Head of caudate nucleus (tissue), 42 donors: ENCODE measurements at regions not wholly inside any gene's neighbourhood (a gene's known extent, or its start where the extent isn't known, plus 50 kb on each side); places are given as distances from the start of the nearest gene placed in this dataset.
"Not testable (repeated sequence)": the region's sequence is repeated elsewhere in the genome, so short reads cannot be mapped to it uniquely, and the experiment has no call there.

ENCODE experiments used
- DNase-seq, 42 donors: peaks; one replicate each; pipeline versions ENCODE4 v3.0.0 to v3.0.0-alpha.2; 2020 to 2021; ENCODE audit warnings: mixed read lengths in 7 of 42
- intact Hi-C: fragments of 100-400 bp; cut with DNase I; formaldehyde crosslinking; loops from one replicate; pipeline ENCODE4 v1.15.0; 2022

- DNase-seq, result no peak
- intact Hi-C loops, result no loop called here
Observed at GRCh38 chr3:65130782-65131181, 443.0 kb upstream of the ADAMTS9 start.

- DNase-seq, result no peak
- intact Hi-C loops, result no loop called here
Observed at GRCh38 chr3:65128346-65128745, 440.5 kb upstream of the ADAMTS9 start.

- DNase-seq, result no peak
- intact Hi-C loops, result no loop called here
Observed at GRCh38 chr3:65126527-65127410, 439.0 kb upstream of the ADAMTS9 start.

- DNase-seq, intact Hi-C loops: not testable (repeated sequence)
Observed at GRCh38 chr3:65120156-65120555, 432.4 kb upstream of the ADAMTS9 start.

- no peak for DNase-seq
- intact Hi-C loops, result no loop called here
Observed at GRCh38 chr3:65118912-65119499, 431.2 kb upstream of the ADAMTS9 start.

GRCh38 chr3:65114041-65114440 is 426.2 kb upstream of the ADAMTS9 start:
- intact Hi-C loops, result no loop called here
- no peak for DNase-seq

- intact Hi-C loops, result no loop called here
Observed at GRCh38 chr3:65112751-65113300, 425.0 kb upstream of the ADAMTS9 start.

GRCh38 chr3:65110661-65111060 is 422.9 kb upstream of the ADAMTS9 start:
- DNase-seq, result no peak
- intact Hi-C loops, result no loop called here

More at GRCh38 chr3:65112751-65113300, 425.0 kb upstream of the ADAMTS9 start:
- no peak for DNase-seq

- no peak for DNase-seq
- intact Hi-C loops, result no loop called here
Observed at GRCh38 chr3:65109966-65110500, 422.2 kb upstream of the ADAMTS9 start.

GRCh38 chr3:65107174-65107573 is 419.4 kb upstream of the ADAMTS9 start:
- DNase-seq, result peak in 5 of 42 donors; percentile 2 to 51 (median 6)
- intact Hi-C loops, result no loop called here

GRCh38 chr3:65101450-65101849 is 413.6 kb upstream of the ADAMTS9 start:
- intact Hi-C loops, result no loop called here
- no peak for DNase-seq

GRCh38 chr3:65098400-65098799 is 410.6 kb upstream of the ADAMTS9 start:
- intact Hi-C loops, result no loop called here
- DNase-seq, result no peak

- no peak for DNase-seq
- intact Hi-C loops, result no loop called here
Observed at GRCh38 chr3:65096110-65096745, 408.4 kb upstream of the ADAMTS9 start.

- DNase-seq, result no peak
- intact Hi-C loops, result no loop called here
Observed at GRCh38 chr3:65094723-65095122, 406.9 kb upstream of the ADAMTS9 start.

GRCh38 chr3:65093641-65094040 is 405.8 kb upstream of the ADAMTS9 start:
- intact Hi-C loops, result no loop called here
- no peak for DNase-seq

GRCh38 chr3:65091565-65091964 is 403.8 kb upstream of the ADAMTS9 start:
- intact Hi-C loops, result no loop called here
- no peak for DNase-seq

- intact Hi-C loops, result no loop called here
- DNase-seq, result no peak
Observed at GRCh38 chr3:65083240-65083639, 395.4 kb upstream of the ADAMTS9 start.

- intact Hi-C loops, result no loop called here
- DNase-seq, result no peak
Observed at GRCh38 chr3:65081536-65081935, 393.7 kb upstream of the ADAMTS9 start.

GRCh38 chr3:65080432-65080831 is 392.6 kb upstream of the ADAMTS9 start:
- intact Hi-C loops, result no loop called here
- no peak for DNase-seq

- intact Hi-C loops, result no loop called here
- DNase-seq, result no peak
Observed at GRCh38 chr3:65079560-65079959, 391.8 kb upstream of the ADAMTS9 start.
